Activated naive CD4-positive, alpha-beta T cell treated with anti-CD3 and anti-CD28 coated beads, Interleukin-2, amount 50 U/mL, for 16 hours (primary cell): ENCODE measurements at regions not wholly inside any gene's neighbourhood (a gene's known extent, or its start where the extent isn't known, plus 50 kb on each side); places are given as distances from the start of the nearest gene placed in this dataset.
"Not testable (repeated sequence)": the region's sequence is repeated elsewhere in the genome, so short reads cannot be mapped to it uniquely, and the experiment has no call there.

ENCODE experiments used
- DNase-seq: peaks from one replicate; pipeline ENCODE4 v3.0.0-alpha.2; 2020

GRCh38 chr18:47399475-47399874 lies 148.0 kb upstream of the SKOR2 start:
- no peak for DNase-seq

- DNase-seq = no peak
Observed at GRCh38 chr18:47397671-47398319, 146.3 kb upstream of the SKOR2 start.

GRCh38 chr18:47391665-47392064 lies 140.2 kb upstream of the SKOR2 start:
- no peak for DNase-seq

GRCh38 chr18:47390410-47391024 lies 139.1 kb upstream of the SKOR2 start:
- DNase-seq = no peak

GRCh38 chr18:47389210-47389609 lies 137.8 kb upstream of the SKOR2 start:
- DNase-seq = no peak

- DNase-seq = no peak
Observed at GRCh38 chr18:47387864-47388263, 136.4 kb upstream of the SKOR2 start.

GRCh38 chr18:47383729-47384128 lies 132.3 kb upstream of the SKOR2 start:
- no peak for DNase-seq

- DNase-seq = no peak
Observed at GRCh38 chr18:47381975-47382570, 130.6 kb upstream of the SKOR2 start.

GRCh38 chr18:47380153-47380552 lies 128.7 kb upstream of the SKOR2 start:
- no peak for DNase-seq

GRCh38 chr18:47373465-47373864 lies 122.0 kb upstream of the SKOR2 start:
- no peak for DNase-seq

- DNase-seq = no peak
Observed at GRCh38 chr18:47370052-47370451, 118.6 kb upstream of the SKOR2 start.

GRCh38 chr18:47354061-47354460 lies 102.6 kb upstream of the SKOR2 start:
- DNase-seq = not testable (repeated sequence)

- DNase-seq = no peak
Observed at GRCh38 chr18:47346016-47346415, 94.6 kb upstream of the SKOR2 start.

- DNase-seq = no peak
Observed at GRCh38 chr18:47345291-47345690, 93.8 kb upstream of the SKOR2 start.

- DNase-seq = no peak
Observed at GRCh38 chr18:47343291-47343690, 91.8 kb upstream of the SKOR2 start.

GRCh38 chr18:47342566-47342965 lies 91.1 kb upstream of the SKOR2 start:
- no peak for DNase-seq

- no peak for DNase-seq
Observed at GRCh38 chr18:47341678-47342077, 90.2 kb upstream of the SKOR2 start.

- DNase-seq = no peak
Observed at GRCh38 chr18:47334966-47335365, 83.5 kb upstream of the SKOR2 start.

GRCh38 chr18:47333926-47334635 lies 82.6 kb upstream of the SKOR2 start:
- no peak for DNase-seq

- DNase-seq = no peak
Observed at GRCh38 chr18:47331641-47332040, 80.2 kb upstream of the SKOR2 start.

GRCh38 chr18:47331026-47331425 lies 79.6 kb upstream of the SKOR2 start:
- no peak for DNase-seq

- DNase-seq = no peak
Observed at GRCh38 chr18:47323158-47323557, 71.7 kb upstream of the SKOR2 start.

GRCh38 chr18:47321815-47322214 lies 70.4 kb upstream of the SKOR2 start:
- DNase-seq = no peak
